H1 (cell line): ENCODE measurements at regions not wholly inside any gene's neighbourhood (a gene's known extent, or its start where the extent isn't known, plus 50 kb on each side); places are given as distances from the start of the nearest gene placed in this dataset.

Experiments
- CTCF ChIA-PET: fragments of 300-600 bp; sonication (Branson Sonifier 250); formaldehyde crosslinking; loops from one replicate; lab custom pipeline; 2021; ENCODE audit not compliant: partially characterized antibody; lab: Charles Lee
- POLR2A ChIA-PET: fragments of 300-600 bp; sonication (Branson Sonifier 250); formaldehyde crosslinking; loops from one replicate; lab custom pipeline; 2021; ENCODE audit warnings: inconsistent platforms; ENCODE audit not compliant: partially characterized antibody; lab: Charles Lee
- DNase-seq, 2 experiments: peaks; one replicate each; pipeline versions ENCODE4 v3.0.0 to v3.0.0-alpha.2; 2010 to 2022; ENCODE audit warnings: low spot score in 2 of 2, low read depth in 1 of 2, mixed read lengths in 1 of 2
- FAIRE-seq: peaks from 2 replicates; lab custom pipeline; 2011; peaks lifted over from hg19 to GRCh38; lab: Jason Lieb, UNC
- H2AFZ ChIP-seq: 2 replicates; pipeline ENCODE4 v1.8.1; 2012; ENCODE audit warnings: low read length, inconsistent platforms
- H2AK5ac ChIP-seq: 2 replicates; pipeline ENCODE4 v1.6.1; 2013; ENCODE audit warnings: low read depth, low read length
- H2BK120ac ChIP-seq: replicated peaks from 2 replicates; pipeline ENCODE3; 2013; ENCODE audit warnings: low read depth, low read length, inconsistent platforms
- H2BK12ac ChIP-seq: 2 replicates; pipeline ENCODE4 v1.6.1; 2013; ENCODE audit warnings: low read depth, low read length
- H2BK15ac ChIP-seq: 2 replicates; pipeline ENCODE4 v1.6.1; 2013; ENCODE audit warnings: low read length
- H2BK20ac ChIP-seq: 2 replicates; pipeline ENCODE4 v1.6.1; 2013; ENCODE audit warnings: low read length
- H2BK5ac ChIP-seq: 2 replicates; pipeline ENCODE4 v1.6.1; 2013; ENCODE audit warnings: low read depth, low read length
- H3K14ac ChIP-seq: 2 replicates; pipeline ENCODE4 v1.6.1; 2013; ENCODE audit warnings: inconsistent platforms; ENCODE audit not compliant: insufficient read length
- H3K18ac ChIP-seq: 2 replicates; pipeline ENCODE4 v1.6.1; 2013; ENCODE audit warnings: low read length; ENCODE audit errors: extremely low read depth
- H3K23ac ChIP-seq: 2 replicates; pipeline ENCODE4 v1.6.1; 2013; ENCODE audit warnings: inconsistent platforms; ENCODE audit not compliant: insufficient read length
- H3K23me2 ChIP-seq: 2 replicates; pipeline ENCODE4 v1.6.1; 2013; ENCODE audit warnings: low read depth, low read length
- H3K27ac ChIP-seq: 2 replicates; pipeline ENCODE4 v1.6.1; 2011; ENCODE audit warnings: low read depth, low read length, inconsistent platforms
- H3K27me3 ChIP-seq, 4 experiments: replicated peaks in 1 of 4; 1 replicate in 1 of 4; 2 replicates in 3 of 4; pipeline versions ENCODE4 v1.6.1 to v1.8.1; 2011 to 2013; ENCODE audit warnings: low read length in 3 of 4, mild to moderate bottlenecking in 3 of 4, inconsistent platforms in 2 of 4, mixed read lengths in 2 of 4, moderate library complexity in 1 of 4; ENCODE audit not compliant: control insufficient read depth in 3 of 4, insufficient read depth in 3 of 4; ENCODE audit errors: extremely low read depth in 1 of 4
- H3K36me3 ChIP-seq, 4 experiments: 2 replicates each; pipeline versions ENCODE4 v1.6.1 to v1.8.1; 2011 to 2013; ENCODE audit warnings: mild to moderate bottlenecking in 4 of 4, low read length in 3 of 4, moderate library complexity in 2 of 4, control low read depth in 1 of 4, inconsistent platforms in 1 of 4; ENCODE audit not compliant: insufficient read depth in 4 of 4, control insufficient read depth in 2 of 4
- H3K4ac ChIP-seq: replicated peaks from 2 replicates; pipeline ENCODE3; 2013; ENCODE audit warnings: low read length, low read depth, mixed read lengths, inconsistent platforms; ENCODE audit not compliant: insufficient read length
- H3K4me1 ChIP-seq, 4 experiments: replicated peaks in 1 of 4; 1 replicate in 1 of 4; 2 replicates in 3 of 4; pipeline versions ENCODE4 v1.6.1 to v1.8.1; 2011 to 2013; ENCODE audit warnings: low read length in 3 of 4, inconsistent platforms in 2 of 4, mixed read lengths in 1 of 4; ENCODE audit not compliant: insufficient read depth in 4 of 4, control insufficient read depth in 3 of 4
- H3K4me2 ChIP-seq, 2 experiments: 2 replicates each; pipeline versions ENCODE4 v1.6.1 to v1.8.1; 2011 to 2013; ENCODE audit warnings: low read depth in 2 of 2, low read length in 2 of 2, control low read depth in 1 of 2, inconsistent platforms in 1 of 2, mild to moderate bottlenecking in 1 of 2; ENCODE audit not compliant: insufficient read depth in 1 of 2
- H3K4me3 ChIP-seq, 4 experiments: fragments of 200-600, 300-600 bp in 1 of 4; sonication (generic), shearing (Covaris generic), sonication (Bioruptor Twin) in 1 of 4; 2 replicates each; pipeline versions ENCODE4 v1.5.1 to v1.8.1; 2011 to 2016; ENCODE audit warnings: low read length in 4 of 4, low read depth in 3 of 4, control low read depth in 2 of 4, inconsistent platforms in 2 of 4, mild to moderate bottlenecking in 2 of 4, mixed read lengths in 1 of 4, moderate library complexity in 1 of 4; ENCODE audit not compliant: insufficient read depth in 2 of 4; ENCODE audit errors: extremely low read depth in 1 of 4
- H3K56ac ChIP-seq: replicated peaks from 2 replicates; pipeline ENCODE3; 2013; ENCODE audit warnings: low read depth, mild to moderate bottlenecking, mixed read lengths, low read length, inconsistent platforms; ENCODE audit not compliant: insufficient read length
- H3K79me1 ChIP-seq: 2 replicates; pipeline ENCODE4 v1.6.1; 2013; ENCODE audit warnings: low read depth, low read length, control low read depth
- H3K79me2 ChIP-seq, 2 experiments: 2 replicates each; pipeline versions ENCODE4 v1.6.1 to v1.8.1; 2012 to 2013; ENCODE audit warnings: low read length in 2 of 2, mild to moderate bottlenecking in 2 of 2, inconsistent platforms in 1 of 2; ENCODE audit not compliant: insufficient read depth in 2 of 2, control insufficient read depth in 1 of 2
- H3K9ac ChIP-seq, 4 experiments: replicated peaks in 1 of 4; 1 replicate in 1 of 4; 2 replicates in 3 of 4; pipeline versions ENCODE4 v1.6.1 to v1.8.1; 2011 to 2013; ENCODE audit warnings: low read depth in 3 of 4, low read length in 3 of 4, control low read depth in 2 of 4, mild to moderate bottlenecking in 2 of 4, moderate library complexity in 2 of 4, inconsistent platforms in 1 of 4; ENCODE audit errors: extremely low read depth in 1 of 4
- H3K9me3 ChIP-seq, 2 experiments: 2 replicates each; pipeline versions ENCODE4 v1.6.1 to v1.8.1; 2012 to 2013; ENCODE audit warnings: mild to moderate bottlenecking in 2 of 2, moderate library complexity in 2 of 2, control low read depth in 1 of 2, inconsistent platforms in 1 of 2, low read depth in 1 of 2, low read length in 1 of 2, mixed read lengths in 1 of 2; ENCODE audit not compliant: insufficient read depth in 2 of 2
- H4K20me1 ChIP-seq, 2 experiments: replicated peaks in 1 of 2; 2 replicates each; pipeline versions ENCODE3 to v1.8.1; 2011 to 2013; ENCODE audit warnings: inconsistent platforms in 2 of 2, low read length in 2 of 2, mild to moderate bottlenecking in 1 of 2; ENCODE audit not compliant: insufficient read depth in 2 of 2, control insufficient read depth in 1 of 2
- H4K5ac ChIP-seq: 2 replicates; pipeline ENCODE4 v1.6.1; 2013; ENCODE audit warnings: low read length, low read depth, mixed read lengths, inconsistent platforms; ENCODE audit not compliant: insufficient read length
- H4K8ac ChIP-seq: 2 replicates; pipeline ENCODE4 v1.8.0; 2013; ENCODE audit warnings: mild to moderate bottlenecking, moderate library complexity, low read length, inconsistent platforms; ENCODE audit not compliant: insufficient read depth; ENCODE audit errors: extremely low read depth
- H4K91ac ChIP-seq: replicated peaks from 2 replicates; pipeline ENCODE3; 2013; ENCODE audit warnings: low read length, mixed read lengths, inconsistent platforms; ENCODE audit not compliant: insufficient read length
- BACH1 ChIP-seq: IDR thresholded peaks from 2 replicates; pipeline ENCODE4 v1.6.1; 2012; ENCODE audit warnings: low read length, improper control_type of control experiment
- CEBPB ChIP-seq: IDR thresholded peaks from 2 replicates; pipeline ENCODE4 v1.6.1; 2012; ENCODE audit warnings: low read depth, low read length
- GABPA ChIP-seq: IDR thresholded peaks from 2 replicates; pipeline ENCODE4 v1.6.1; 2011; ENCODE audit warnings: mild to moderate bottlenecking, low read length, moderate library complexity, borderline replicate concordance; ENCODE audit not compliant: insufficient read depth
- GTF2F1 ChIP-seq: IDR thresholded peaks from 2 replicates; pipeline ENCODE4 v1.6.1; 2012; ENCODE audit warnings: low read depth, low read length, improper control_type of control experiment, borderline replicate concordance
- NRF1 ChIP-seq: IDR thresholded peaks from 2 replicates; pipeline ENCODE4 v1.6.1; 2011; ENCODE audit warnings: mild to moderate bottlenecking, low read depth, low read length, improper control_type of control experiment
- POU5F1 ChIP-seq: IDR thresholded peaks from 2 replicates; pipeline ENCODE4 v1.6.1; 2011; ENCODE audit warnings: low read depth, mild to moderate bottlenecking, low read length, moderate library complexity
- RAD21 ChIP-seq, 2 experiments: IDR thresholded peaks in 1 of 2; conservative IDR thresholded peaks in 1 of 2; 2 replicates each; pipeline ENCODE4 v1.6.1; 2011; ENCODE audit warnings: low read depth in 2 of 2, low read length in 2 of 2, improper control_type of control experiment in 1 of 2, inconsistent platforms in 1 of 2, mild to moderate bottlenecking in 1 of 2, moderate library complexity in 1 of 2
- SAP30 ChIP-seq: fragments of 300-600 bp; sonication (generic); IDR thresholded peaks from 2 replicates; pipeline ENCODE4 v1.7.1; 2012; ENCODE audit warnings: low read length, moderate library complexity, mild to moderate bottlenecking, inconsistent platforms; ENCODE audit not compliant: insufficient read depth, insufficient replicate concordance
- SIX5 ChIP-seq: IDR thresholded peaks from 2 replicates; pipeline ENCODE4 v1.6.1; 2011; ENCODE audit warnings: mild to moderate bottlenecking, low read depth, low read length
- TEAD4 ChIP-seq: IDR thresholded peaks from 2 replicates; pipeline ENCODE4 v1.6.1; 2012; ENCODE audit warnings: low read depth, low read length, inconsistent platforms, mixed read lengths
- WGBS, 2 experiments: shearing (Covaris generic) in 1 of 2; methylation state at CpG; one replicate each; pipeline versions ENCODE4 v1.1.6 to v1.1.7; 2013 to 2015; ENCODE audit warnings: low lambda C conversion rate in 2 of 2, mixed read lengths in 2 of 2, inconsistent platforms in 1 of 2, low coverage in 1 of 2, missing lambda C conversion rate in 1 of 2; ENCODE audit not compliant: insufficient replicate concordance in 2 of 2, insufficient coverage in 1 of 2, insufficient read length in 1 of 2; ENCODE audit errors: extremely low coverage in 1 of 2, missing lambda C conversion rate in 1 of 2; 5-methylcytosine and 5-hydroxymethylcytosine counted together
- TF ChIP-seq, protein P1 (sequence below): IDR thresholded peaks from 2 replicates; pipeline ENCODE4 v1.6.1; 2012; ENCODE audit warnings: low read length, inconsistent platforms
- TF ChIP-seq, protein P2 (sequence below): IDR thresholded peaks from 2 replicates; pipeline ENCODE4 v1.6.1; 2012; ENCODE audit warnings: inconsistent platforms

DNA sequence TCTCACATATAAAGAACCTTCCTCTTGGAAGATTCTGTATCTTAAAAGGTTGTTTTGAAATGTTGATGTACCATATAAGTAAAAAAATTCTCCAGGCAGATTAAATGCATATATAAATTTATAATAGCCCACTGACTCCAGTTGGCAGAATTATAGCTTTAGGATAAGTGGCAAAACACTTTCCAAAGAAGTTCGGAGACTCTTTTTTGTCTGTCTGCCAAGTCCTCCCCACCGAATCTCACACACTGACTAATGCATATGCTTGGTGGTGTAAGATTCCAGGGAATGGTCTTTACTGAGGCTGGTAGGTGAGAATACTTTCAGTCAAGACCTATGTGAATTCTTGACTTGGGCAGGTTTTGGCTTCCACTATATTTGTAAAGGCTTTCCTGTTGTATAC is 724.3 kb upstream of the CXADR start:
- Histone ChIP-seq H2AK5ac (no peak overlapping the region), H3K9me3 (no peaks in the 10 kb centered on the region), H3K23me2 (no peaks in the 10 kb centered on the region), H3K14ac (no peak overlapping the region), H4K8ac (no peak overlapping the region), H3K4me3 (no peak overlapping the region), H3K4ac (no peak overlapping the region), H2BK20ac (no peak overlapping the region), H2BK15ac (no peak overlapping the region), H2BK12ac (no peak overlapping the region), H3K56ac (no peak overlapping the region), H3K27ac (no peak overlapping the region), H4K20me1 (no peaks in the 10 kb centered on the region), H3K36me3 (no peaks in the 10 kb centered on the region), H3K18ac (no peak overlapping the region), H2AFZ (no peak overlapping the region), H3K4me1 (no peaks in the 10 kb centered on the region), H3K27me3 (no peaks in the 10 kb centered on the region), H2BK5ac (no peak overlapping the region), H2BK120ac (no peak overlapping the region), H3K4me2 (no peak overlapping the region), H4K5ac (no peak overlapping the region), H4K91ac (no peak overlapping the region), H3K79me1 (no peaks in the 10 kb centered on the region), H3K23ac (no peak overlapping the region), H3K79me2 (no peaks in the 10 kb centered on the region), H3K9ac (no peak overlapping the region)
- ChIA-PET CTCF (no interaction called here), POLR2A (no interaction called here)
- 43% methylated on average over 2 of the region's 2 CpGs; no CpG with 5 or more reads in 1 of the 2 experiments for WGBS, 2 experiments
- no peak for DNase-seq
- FAIRE-seq: no peak
- no peak for TF ChIP-seq CEBPB
- no peak for TF ChIP-seq GABPA
- TF ChIP-seq TEAD4: no peak
- TF ChIP-seq RAD21 (IDR thresholded peaks at IDR 0.05 in 1 of 2, conservative IDR thresholded peaks at IDR 0.05 in 1 of 2; ENCODE audit: low read depth in 2 of 2, low read length in 2 of 2): no peak
- TF ChIP-seq, protein P1, sequence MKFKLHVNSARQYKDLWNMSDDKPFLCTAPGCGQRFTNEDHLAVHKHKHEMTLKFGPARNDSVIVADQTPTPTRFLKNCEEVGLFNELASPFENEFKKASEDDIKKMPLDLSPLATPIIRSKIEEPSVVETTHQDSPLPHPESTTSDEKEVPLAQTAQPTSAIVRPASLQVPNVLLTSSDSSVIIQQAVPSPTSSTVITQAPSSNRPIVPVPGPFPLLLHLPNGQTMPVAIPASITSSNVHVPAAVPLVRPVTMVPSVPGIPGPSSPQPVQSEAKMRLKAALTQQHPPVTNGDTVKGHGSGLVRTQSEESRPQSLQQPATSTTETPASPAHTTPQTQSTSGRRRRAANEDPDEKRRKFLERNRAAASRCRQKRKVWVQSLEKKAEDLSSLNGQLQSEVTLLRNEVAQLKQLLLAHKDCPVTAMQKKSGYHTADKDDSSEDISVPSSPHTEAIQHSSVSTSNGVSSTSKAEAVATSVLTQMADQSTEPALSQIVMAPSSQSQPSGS: no peak
- no peak for TF ChIP-seq NRF1
- TF ChIP-seq POU5F1: no peak
- TF ChIP-seq SAP30: no peak
- TF ChIP-seq SIX5: no peak
- TF ChIP-seq, protein P2, sequence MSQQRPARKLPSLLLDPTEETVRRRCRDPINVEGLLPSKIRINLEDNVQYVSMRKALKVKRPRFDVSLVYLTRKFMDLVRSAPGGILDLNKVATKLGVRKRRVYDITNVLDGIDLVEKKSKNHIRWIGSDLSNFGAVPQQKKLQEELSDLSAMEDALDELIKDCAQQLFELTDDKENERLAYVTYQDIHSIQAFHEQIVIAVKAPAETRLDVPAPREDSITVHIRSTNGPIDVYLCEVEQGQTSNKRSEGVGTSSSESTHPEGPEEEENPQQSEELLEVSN: no peak
- TF ChIP-seq GTF2F1: no peak
- no peak for TF ChIP-seq BACH1
